ENCODE measurements at regions not wholly inside any gene's neighbourhood (a gene's known extent, or its start where the extent isn't known, plus 50 kb on each side); places are given as distances from the start of the nearest gene placed in this dataset.

DNA sequence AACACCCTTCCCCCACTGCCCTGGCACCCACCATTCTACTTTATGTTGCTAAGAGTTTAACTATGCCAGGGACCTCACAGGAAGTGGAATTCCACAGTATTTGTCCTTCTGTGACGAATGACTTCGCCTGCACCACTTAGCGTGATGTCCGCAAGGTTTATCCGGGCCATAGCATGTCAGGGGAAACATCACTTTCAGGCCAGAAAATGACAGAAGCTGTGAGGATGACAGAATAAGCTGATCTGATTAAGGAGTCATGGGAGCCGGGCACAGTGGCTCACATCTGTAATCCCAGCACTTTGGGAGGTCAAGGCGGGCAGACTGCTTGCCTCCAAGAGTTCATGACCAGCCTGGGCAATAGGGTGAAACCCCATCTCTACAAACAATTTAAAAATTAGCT lies 248.8 kb downstream of the EIPR1 start:
- TF ChIP-seq, protein P1, sequence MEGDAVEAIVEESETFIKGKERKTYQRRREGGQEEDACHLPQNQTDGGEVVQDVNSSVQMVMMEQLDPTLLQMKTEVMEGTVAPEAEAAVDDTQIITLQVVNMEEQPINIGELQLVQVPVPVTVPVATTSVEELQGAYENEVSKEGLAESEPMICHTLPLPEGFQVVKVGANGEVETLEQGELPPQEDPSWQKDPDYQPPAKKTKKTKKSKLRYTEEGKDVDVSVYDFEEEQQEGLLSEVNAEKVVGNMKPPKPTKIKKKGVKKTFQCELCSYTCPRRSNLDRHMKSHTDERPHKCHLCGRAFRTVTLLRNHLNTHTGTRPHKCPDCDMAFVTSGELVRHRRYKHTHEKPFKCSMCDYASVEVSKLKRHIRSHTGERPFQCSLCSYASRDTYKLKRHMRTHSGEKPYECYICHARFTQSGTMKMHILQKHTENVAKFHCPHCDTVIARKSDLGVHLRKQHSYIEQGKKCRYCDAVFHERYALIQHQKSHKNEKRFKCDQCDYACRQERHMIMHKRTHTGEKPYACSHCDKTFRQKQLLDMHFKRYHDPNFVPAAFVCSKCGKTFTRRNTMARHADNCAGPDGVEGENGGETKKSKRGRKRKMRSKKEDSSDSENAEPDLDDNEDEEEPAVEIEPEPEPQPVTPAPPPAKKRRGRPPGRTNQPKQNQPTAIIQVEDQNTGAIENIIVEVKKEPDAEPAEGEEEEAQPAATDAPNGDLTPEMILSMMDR (IDR thresholded peaks at IDR 0.05; ENCODE audit: partially characterized antibody, unreplicated experiment) = no peak
- Mint-ChIP-seq H3K4me1 (ENCODE audit: low read depth, unreplicated experiment) (peaks cover 44% of the 10 kb centered on the region), H3K4me3 (ENCODE audit: unreplicated experiment) (no peak overlapping the region), H3K27ac (ENCODE audit: unreplicated experiment) (no peak overlapping the region), H3K36me3 (ENCODE audit: unreplicated experiment) (no peaks in the 10 kb centered on the region), H3K27me3 (ENCODE audit: unreplicated experiment) (peaks cover 8% of the 10 kb centered on the region), H3K9me3 (ENCODE audit: unreplicated experiment) (peaks cover 6% of the 10 kb centered on the region)
- no peak for DNase-seq

DNA sequence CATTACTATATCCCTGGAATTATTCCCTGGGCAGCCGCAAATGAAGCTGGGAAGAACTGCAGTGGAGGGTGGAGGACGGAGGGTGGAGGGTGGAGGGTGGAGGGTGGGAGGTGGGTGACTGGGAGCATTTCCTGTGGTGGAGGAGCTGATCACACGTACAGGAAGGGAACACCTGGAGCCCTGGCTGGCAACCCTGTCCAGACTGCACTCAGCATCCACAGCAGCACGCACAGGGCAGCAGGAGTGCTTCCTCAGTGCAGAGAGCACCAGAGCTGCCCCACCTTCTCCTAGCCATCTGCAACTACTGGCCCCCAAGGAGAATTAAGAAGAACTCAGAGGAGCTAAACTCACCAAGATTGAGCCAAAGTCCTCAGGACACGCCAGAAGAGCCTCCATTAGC lies 249.9 kb downstream of the EIPR1 start:
- TF ChIP-seq, protein P1 (IDR thresholded peaks at IDR 0.05; ENCODE audit: partially characterized antibody, unreplicated experiment) = no peak
- Mint-ChIP-seq H3K9me3 (ENCODE audit: unreplicated experiment) (peaks cover 5% of the 10 kb centered on the region), H3K4me3 (ENCODE audit: unreplicated experiment) (peak overlapping the region; percentile 76), H3K27ac (ENCODE audit: unreplicated experiment) (peak overlapping the region; percentile 98), H3K4me1 (ENCODE audit: low read depth, unreplicated experiment) (peaks cover 44% of the 10 kb centered on the region), H3K36me3 (ENCODE audit: unreplicated experiment) (no peaks in the 10 kb centered on the region), H3K27me3 (ENCODE audit: unreplicated experiment) (peaks cover 8% of the 10 kb centered on the region)
- no peak for DNase-seq

DNA sequence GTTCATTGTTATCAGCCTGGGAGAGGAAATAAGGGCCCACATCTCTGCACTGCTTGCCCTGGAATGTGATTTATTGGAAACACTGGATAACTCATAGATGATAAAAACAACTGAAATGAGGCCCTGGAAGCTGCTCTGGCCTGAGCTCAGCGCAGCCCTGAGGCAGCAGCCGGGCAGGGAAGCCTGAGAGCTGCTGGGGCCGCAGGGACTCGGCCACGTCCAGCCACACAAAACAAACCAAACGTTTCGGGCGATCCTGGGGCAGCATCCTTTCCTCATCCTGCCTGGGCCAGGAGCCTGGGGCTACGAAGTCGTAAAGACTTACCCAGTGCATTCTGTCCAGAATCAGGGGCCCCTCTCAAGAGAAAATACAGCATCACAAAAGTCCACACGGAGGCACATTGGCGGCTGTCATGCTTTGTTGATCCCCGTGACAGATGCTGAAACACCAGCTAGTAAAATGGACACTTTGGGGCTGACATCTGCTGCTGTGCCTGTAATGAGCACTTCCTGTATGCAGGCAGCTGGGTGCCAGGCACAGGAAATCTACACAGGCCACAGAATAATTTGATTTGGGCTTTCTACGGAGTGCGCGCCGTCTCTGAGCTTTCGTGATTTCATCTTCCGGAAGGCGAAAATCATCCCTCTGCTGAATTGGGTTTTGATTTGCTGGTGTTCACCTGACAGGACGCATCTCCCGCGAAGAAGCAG lies 250.6 kb downstream of the EIPR1 start:
- H3K4me3 Mint-ChIP-seq (ENCODE audit: unreplicated experiment) = peak overlapping the region; percentile 76
- no peaks in the 10 kb centered on the region for H3K36me3 Mint-ChIP-seq (ENCODE audit: unreplicated experiment)
- H3K9me3 Mint-ChIP-seq (ENCODE audit: unreplicated experiment) = peaks cover 5% of the 10 kb centered on the region
- peaks cover 8% of the 10 kb centered on the region for H3K27me3 Mint-ChIP-seq (ENCODE audit: unreplicated experiment)
- peaks cover 44% of the 10 kb centered on the region for H3K4me1 Mint-ChIP-seq (ENCODE audit: low read depth, unreplicated experiment)
- peak overlapping the region; percentile 98 for H3K27ac Mint-ChIP-seq (ENCODE audit: unreplicated experiment)
- TF ChIP-seq, protein P1 (IDR thresholded peaks at IDR 0.05; ENCODE audit: partially characterized antibody, unreplicated experiment) = no peak
- DNase-seq = peak; percentile 40

DNA sequence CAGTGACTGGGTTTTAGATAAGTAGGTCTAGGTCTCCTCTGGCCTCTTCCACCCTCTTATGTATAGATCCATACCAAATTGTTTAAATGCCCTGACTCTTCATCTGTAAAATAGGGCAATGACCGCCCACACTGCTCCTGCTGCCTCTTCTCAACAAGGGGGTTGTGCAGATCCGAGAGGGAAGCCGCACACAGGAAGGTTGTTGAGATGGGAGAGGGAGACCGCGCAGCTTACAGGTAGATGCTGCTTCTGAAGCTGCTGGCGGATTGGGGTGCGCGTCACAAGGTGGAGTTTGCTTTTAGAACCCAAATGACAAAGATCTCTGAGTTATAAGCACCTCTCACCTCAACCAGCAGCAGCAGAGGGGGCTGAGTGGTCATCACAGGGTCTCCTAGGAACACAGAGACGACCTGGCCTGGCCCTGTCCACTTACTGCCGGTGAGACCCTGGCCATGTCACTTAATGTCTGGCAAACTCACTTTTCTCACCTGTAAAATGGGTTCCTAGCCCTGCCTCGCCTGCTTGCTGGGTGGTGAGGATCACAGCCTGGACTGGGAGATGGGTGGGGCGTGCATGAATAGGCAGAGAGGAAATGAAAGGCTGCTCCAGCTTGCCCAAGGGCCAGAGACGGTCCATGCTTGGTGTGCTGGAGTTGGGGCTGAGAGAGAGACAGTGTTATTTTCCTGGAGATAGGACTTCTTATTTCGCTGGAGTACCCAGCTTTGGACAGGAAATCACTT lies 251.3 kb downstream of the EIPR1 start:
- Mint-ChIP-seq H3K27ac (ENCODE audit: unreplicated experiment) (peak overlapping the region; percentile 98), H3K27me3 (ENCODE audit: unreplicated experiment) (peaks cover 8% of the 10 kb centered on the region)
- TF ChIP-seq, protein P1 (IDR thresholded peaks at IDR 0.05; ENCODE audit: partially characterized antibody, unreplicated experiment) = no peak

DNA sequence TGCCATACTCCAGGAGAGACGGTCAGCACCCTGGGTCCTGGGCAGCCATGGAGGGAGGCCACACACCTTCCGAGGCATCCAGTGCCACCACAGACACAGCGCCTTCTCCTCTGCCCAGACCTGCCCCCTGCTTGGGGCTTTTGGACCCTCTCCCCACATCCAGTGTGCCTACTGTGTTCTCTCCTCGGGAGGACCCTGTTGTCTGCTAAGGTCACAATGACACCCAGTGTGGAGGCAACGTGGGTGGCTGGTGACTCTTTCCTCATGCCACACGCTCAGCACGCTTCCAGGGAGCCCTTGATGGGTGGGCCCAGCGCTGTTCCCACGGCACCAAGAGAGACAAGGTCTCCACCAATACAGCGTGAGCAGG lies 251.9 kb downstream of the EIPR1 start:
- peak overlapping the region; percentile 62 for H3K27ac Mint-ChIP-seq (ENCODE audit: unreplicated experiment)

More for the DNA sequence above, 251.3 kb downstream of the EIPR1 start:
- Mint-ChIP-seq H3K4me3 (ENCODE audit: unreplicated experiment) (no peak overlapping the region), H3K4me1 (ENCODE audit: low read depth, unreplicated experiment) (peaks cover 44% of the 10 kb centered on the region), H3K9me3 (ENCODE audit: unreplicated experiment) (peaks cover 5% of the 10 kb centered on the region), H3K36me3 (ENCODE audit: unreplicated experiment) (no peaks in the 10 kb centered on the region)
- no peak for DNase-seq

More for the DNA sequence above, 251.9 kb downstream of the EIPR1 start:
- Mint-ChIP-seq H3K9me3 (ENCODE audit: unreplicated experiment) (peaks cover 5% of the 10 kb centered on the region), H3K27me3 (ENCODE audit: unreplicated experiment) (peaks cover 8% of the 10 kb centered on the region), H3K36me3 (ENCODE audit: unreplicated experiment) (no peaks in the 10 kb centered on the region), H3K4me3 (ENCODE audit: unreplicated experiment) (no peak overlapping the region), H3K4me1 (ENCODE audit: low read depth, unreplicated experiment) (peaks cover 41% of the 10 kb centered on the region)
- no peak for DNase-seq
- TF ChIP-seq, protein P1 (IDR thresholded peaks at IDR 0.05; ENCODE audit: partially characterized antibody, unreplicated experiment) = no peak

Measured in glutamatergic neuron (in vitro differentiated cells).